NCI-H82 treated with DMSO at 0.1 percent for 48 hours (cell line): ENCODE measurements at regions not wholly inside any gene's neighbourhood (a gene's known extent, or its start where the extent isn't known, plus 50 kb on each side); places are given as distances from the start of the nearest gene placed in this dataset.

Experiments used
- DNase-seq: peaks from one replicate; lab custom pipeline; 2025; ENCODE audit not compliant: unreplicated experiment; lab: John Stamatoyannopoulos, UW

DNA sequence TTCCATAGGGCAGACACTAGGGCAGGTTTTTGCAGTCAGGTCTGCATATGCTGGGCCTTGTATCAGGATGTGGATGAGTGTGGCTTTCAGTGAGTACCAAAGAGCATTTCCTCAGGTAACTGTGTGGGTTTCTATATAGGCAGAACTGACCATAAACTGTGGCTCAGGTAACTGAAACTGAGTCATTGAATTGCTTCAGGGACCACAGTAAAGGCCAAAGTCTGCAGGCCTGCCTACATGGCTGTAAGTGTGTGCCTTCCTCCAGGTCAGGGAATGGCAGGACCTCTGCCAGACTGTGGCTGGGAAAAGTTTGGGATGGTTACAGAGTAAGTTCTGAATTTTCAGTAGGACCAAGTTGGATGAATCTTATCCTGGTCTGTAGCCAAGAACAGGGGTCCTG is 85.6 kb downstream of the ZNF486 start:
- no peak for DNase-seq

DNA sequence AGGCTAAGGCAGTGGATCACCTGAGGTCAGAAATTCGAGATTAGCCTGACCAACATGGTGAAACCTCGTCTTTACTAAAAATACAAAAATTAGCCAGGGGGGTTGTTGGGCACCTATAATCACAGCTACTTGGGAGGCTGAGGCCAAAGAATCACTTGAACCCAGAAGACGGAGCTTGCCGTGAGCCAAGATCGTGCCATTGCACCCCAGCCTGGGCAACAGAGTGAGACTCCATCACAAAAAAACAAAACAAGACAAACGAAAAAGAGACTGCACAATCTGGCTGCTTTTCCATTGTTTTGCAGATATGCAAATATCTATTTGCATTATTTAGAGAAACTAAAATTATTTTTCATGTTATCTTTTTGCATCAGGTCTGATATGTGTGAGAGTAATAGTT is 83.6 kb downstream of the ZNF486 start:
- no peak for DNase-seq

DNA sequence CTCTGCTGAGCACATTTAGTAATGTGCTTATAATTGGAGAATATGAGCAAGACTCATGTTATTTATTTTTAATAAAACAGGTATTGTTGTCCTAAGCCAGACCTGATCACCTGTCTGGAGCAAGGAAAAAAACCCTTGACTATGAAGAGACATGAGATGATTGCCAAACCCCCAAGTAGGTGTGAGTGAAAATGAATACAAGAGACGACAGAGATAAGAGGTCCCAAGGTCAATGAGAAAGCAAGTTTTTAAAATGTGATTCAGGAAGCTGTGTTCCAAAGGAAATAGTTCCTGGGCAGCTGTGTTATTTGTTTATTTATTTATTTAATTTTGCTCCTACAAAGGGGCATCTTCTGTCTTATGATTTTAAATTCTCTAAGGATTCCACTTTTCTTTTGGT is 83.1 kb downstream of the ZNF486 start:
- DNase-seq, result no peak
